DND-41 (cell line): ENCODE measurements at regions not wholly inside any gene's neighbourhood (a gene's known extent, or its start where the extent isn't known, plus 50 kb on each side); places are given as distances from the start of the nearest gene placed in this dataset.

Experiments used
- CTCF ChIP-seq: IDR thresholded peaks from 2 replicates; pipeline ENCODE4 v1.5.1; 2012; ENCODE audit warnings: borderline replicate concordance, low read length, moderate library complexity, mild to moderate bottlenecking; ENCODE audit not compliant: poor library complexity, severe bottlenecking; ENCODE audit errors: extremely low read depth
- EZH2 ChIP-seq: IDR thresholded peaks from 3 replicates; pipeline ENCODE4 v1.6.1; 2012; ENCODE audit warnings: borderline replicate concordance, low read depth, mild to moderate bottlenecking, moderate library complexity, low read length, inconsistent platforms; ENCODE audit not compliant: severe bottlenecking

- TF ChIP-seq CTCF (no peak), EZH2 (no peak)
These were observed 162.2 kb downstream of the RASSF9 start for GRCh38 chr12:85673921-85674420.
